AML-193 (cell line): ENCODE measurements at regions not wholly inside any gene's neighbourhood (a gene's known extent, or its start where the extent isn't known, plus 50 kb on each side); places are given as distances from the start of the nearest gene placed in this dataset.

ENCODE experiments used
- DNase-seq, 2 experiments: peaks; one replicate each; lab custom pipeline; 2025; lab: John Stamatoyannopoulos, UW

GRCh38 chr5:2149195-2149539 lies 266.4 kb upstream of the IRX4 start:
- DNase-seq, result no peak

GRCh38 chr5:2148312-2149194 lies 265.8 kb upstream of the IRX4 start:
- DNase-seq, result no peak

GRCh38 chr5:2147504-2148311 lies 265.0 kb upstream of the IRX4 start:
- no peak for DNase-seq

GRCh38 chr5:2143646-2144353 lies 261.1 kb upstream of the IRX4 start:
- DNase-seq, result no peak

- no peak for DNase-seq
Measured at GRCh38 chr5:2143088-2143487, 260.4 kb upstream of the IRX4 start.

GRCh38 chr5:2142456-2142954 lies 259.8 kb upstream of the IRX4 start:
- DNase-seq, result no peak

GRCh38 chr5:2141254-2142000 lies 258.7 kb upstream of the IRX4 start:
- no peak for DNase-seq

- no peak for DNase-seq
Measured at GRCh38 chr5:2140501-2141175, 257.9 kb upstream of the IRX4 start.

- DNase-seq, result no peak
Measured at GRCh38 chr5:2139478-2139877, 256.8 kb upstream of the IRX4 start.

GRCh38 chr5:2138896-2139295 lies 256.2 kb upstream of the IRX4 start:
- no peak for DNase-seq

GRCh38 chr5:2137444-2138050 lies 254.8 kb upstream of the IRX4 start:
- no peak for DNase-seq

- DNase-seq, result no peak
Measured at GRCh38 chr5:2136728-2137333, 254.1 kb upstream of the IRX4 start.

GRCh38 chr5:2135833-2136232 lies 253.1 kb upstream of the IRX4 start:
- no peak for DNase-seq

- no peak for DNase-seq
Measured at GRCh38 chr5:2135354-2135753, 252.6 kb upstream of the IRX4 start.

- DNase-seq, result no peak
Measured at GRCh38 chr5:2134543-2135292, 252.0 kb upstream of the IRX4 start.

GRCh38 chr5:2133936-2134335 lies 251.2 kb upstream of the IRX4 start:
- DNase-seq, result no peak

GRCh38 chr5:2133080-2133479 lies 250.4 kb upstream of the IRX4 start:
- DNase-seq, result no peak

- no peak for DNase-seq
Measured at GRCh38 chr5:2132497-2132847, 249.7 kb upstream of the IRX4 start.

- DNase-seq, result no peak
Measured at GRCh38 chr5:2131826-2132496, 249.2 kb upstream of the IRX4 start.
